Peyer's patch (tissue), 4 donors: ENCODE measurements at regions not wholly inside any gene's neighbourhood (a gene's known extent, or its start where the extent isn't known, plus 50 kb on each side); places are given as distances from the start of the nearest gene placed in this dataset.

ENCODE experiments used
- POLR2A ChIP-seq, 2 donors: fragments of 450-650 bp; IDR thresholded peaks; one replicate each; pipeline ENCODE4 v1.5.1; 2017; ENCODE audit warnings: antibody characterized with exemption in 2 of 2, mild to moderate bottlenecking in 2 of 2, moderate library complexity in 2 of 2
- TF ChIP-seq, protein P1 (sequence below), 6 experiments: fragments of 450-650 bp in 4 of 6; fragments of 200-600 bp in 2 of 6; sonication (generic) in 1 of 6; IDR thresholded peaks; one replicate each; pipeline ENCODE4 v1.5.1; 2017 to 2019; ENCODE audit warnings: antibody characterized with exemption in 6 of 6, mild to moderate bottlenecking in 3 of 6, moderate library complexity in 1 of 6

DNA sequence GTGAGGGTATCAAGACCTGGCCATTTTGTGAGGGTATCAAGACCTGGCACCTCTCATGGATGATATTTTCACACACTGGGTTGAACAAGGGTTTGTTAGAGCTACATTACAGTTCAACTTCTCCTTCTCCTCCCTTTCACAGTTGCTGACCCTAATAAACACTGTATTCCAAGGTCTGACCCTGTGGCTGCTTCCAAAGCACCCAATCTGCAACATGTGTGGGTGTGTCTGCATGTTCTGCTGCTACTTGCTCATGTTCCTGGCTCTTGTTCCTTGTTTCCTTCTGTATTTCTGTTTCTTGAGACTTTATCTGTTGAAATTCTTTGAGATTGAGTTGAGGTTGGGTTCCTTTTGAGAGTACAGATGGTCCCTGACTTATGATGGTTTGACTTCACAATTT lies 162.1 kb upstream of the GMDS start:
- TF ChIP-seq, protein P1, sequence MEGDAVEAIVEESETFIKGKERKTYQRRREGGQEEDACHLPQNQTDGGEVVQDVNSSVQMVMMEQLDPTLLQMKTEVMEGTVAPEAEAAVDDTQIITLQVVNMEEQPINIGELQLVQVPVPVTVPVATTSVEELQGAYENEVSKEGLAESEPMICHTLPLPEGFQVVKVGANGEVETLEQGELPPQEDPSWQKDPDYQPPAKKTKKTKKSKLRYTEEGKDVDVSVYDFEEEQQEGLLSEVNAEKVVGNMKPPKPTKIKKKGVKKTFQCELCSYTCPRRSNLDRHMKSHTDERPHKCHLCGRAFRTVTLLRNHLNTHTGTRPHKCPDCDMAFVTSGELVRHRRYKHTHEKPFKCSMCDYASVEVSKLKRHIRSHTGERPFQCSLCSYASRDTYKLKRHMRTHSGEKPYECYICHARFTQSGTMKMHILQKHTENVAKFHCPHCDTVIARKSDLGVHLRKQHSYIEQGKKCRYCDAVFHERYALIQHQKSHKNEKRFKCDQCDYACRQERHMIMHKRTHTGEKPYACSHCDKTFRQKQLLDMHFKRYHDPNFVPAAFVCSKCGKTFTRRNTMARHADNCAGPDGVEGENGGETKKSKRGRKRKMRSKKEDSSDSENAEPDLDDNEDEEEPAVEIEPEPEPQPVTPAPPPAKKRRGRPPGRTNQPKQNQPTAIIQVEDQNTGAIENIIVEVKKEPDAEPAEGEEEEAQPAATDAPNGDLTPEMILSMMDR (IDR thresholded peaks at IDR 0.05): no peak
- TF ChIP-seq POLR2A (IDR thresholded peaks at IDR 0.05): no peak
